ENCODE measurements at regions not wholly inside any gene's neighbourhood (a gene's known extent, or its start where the extent isn't known, plus 50 kb on each side); places are given as distances from the start of the nearest gene placed in this dataset.

DNA sequence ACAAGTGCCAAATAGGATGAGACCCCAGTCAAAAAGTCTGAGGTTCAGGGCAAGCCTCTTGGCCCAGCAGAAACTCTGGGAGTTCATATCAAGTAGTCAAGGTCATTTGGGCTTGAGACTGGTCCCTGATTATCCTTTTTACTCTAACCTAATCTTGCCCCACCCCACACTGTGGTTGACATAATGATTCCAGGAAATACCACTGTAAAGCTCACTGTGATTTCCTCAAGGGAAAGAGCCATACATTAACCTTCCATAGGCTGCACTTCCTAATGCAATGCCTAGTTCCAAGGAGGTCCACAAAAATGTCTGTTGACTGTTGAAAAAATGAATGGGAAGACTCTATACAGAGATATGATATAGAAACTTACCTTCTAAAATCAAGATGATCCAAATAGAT, 52.9 kb upstream of the CHCHD3 start:
- H3K9me3 ChIP-seq (ENCODE audit: control insufficient read depth in 1 of 2, insufficient read depth in 1 of 2, low read depth in 1 of 2, low read length in 2 of 2), result no peaks in the 10 kb centered on the region
- H2AFZ ChIP-seq (ENCODE audit: low read depth, low read length, poor library complexity, severe bottlenecking), result no peak overlapping the region
- H3K79me2 ChIP-seq (ENCODE audit: insufficient read depth, low read length), result no peaks in the 10 kb centered on the region
- peaks cover 26% of the 10 kb centered on the region for H3K27me3 ChIP-seq (ENCODE audit: insufficient read depth, low read length)
- H3K27ac ChIP-seq (ENCODE audit: low read depth, low read length), result no peak overlapping the region
- no peak overlapping the region for H3K4me3 ChIP-seq (replicated peaks in 1 of 2; ENCODE audit: low read depth in 1 of 2, low read length in 2 of 2)
- no peak overlapping the region for H3K9ac ChIP-seq (ENCODE audit: low read length)
- TF ChIP-seq SRF (IDR thresholded peaks at IDR 0.05; ENCODE audit: low read depth) (no peak), RAD21 (IDR thresholded peaks at IDR 0.05; ENCODE audit: low read depth) (no peak), EGR1 (IDR thresholded peaks at IDR 0.05; ENCODE audit: low read depth) (no peak), CBX3 (IDR thresholded peaks at IDR 0.05; ENCODE audit: low read depth) (no peak), YY1 (IDR thresholded peaks at IDR 0.05; ENCODE audit: extremely low read depth, insufficient replicate concordance, low read depth, low read length) (no peak), EZH2phosphoT487 (IDR thresholded peaks at IDR 0.05; ENCODE audit: borderline replicate concordance) (no peak), SP1 (IDR thresholded peaks at IDR 0.05; ENCODE audit: low read depth) (no peak), POLR2AphosphoS5 (IDR thresholded peaks at IDR 0.05; ENCODE audit: low read depth, low read length) (no peak)
- TF ChIP-seq, protein P1, sequence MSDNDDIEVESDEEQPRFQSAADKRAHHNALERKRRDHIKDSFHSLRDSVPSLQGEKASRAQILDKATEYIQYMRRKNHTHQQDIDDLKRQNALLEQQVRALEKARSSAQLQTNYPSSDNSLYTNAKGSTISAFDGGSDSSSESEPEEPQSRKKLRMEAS (IDR thresholded peaks at IDR 0.05), result no peak
- CTCF ChIA-PET, result no interaction called here
- H3K9me2 ChIP-seq (ENCODE audit: insufficient read depth), result no peaks in the 10 kb centered on the region
- no peaks in the 10 kb centered on the region for H3K4me1 ChIP-seq (ENCODE audit: control insufficient read depth in 1 of 2, insufficient read depth in 2 of 2, low read length in 2 of 2)
- POLR2A ChIA-PET, result no interaction called here
- no peaks in the 10 kb centered on the region for H3K36me3 ChIP-seq (ENCODE audit: control insufficient read depth in 1 of 2, insufficient read depth in 2 of 2, low read length in 2 of 2)
- ATAC-seq (no peak), DNase-seq (ENCODE audit: low read depth, low spot score) (no peak)
- BruUV-seq (replicated peaks), result no TSS peak
- no peak overlapping the region for H3K4me2 ChIP-seq (ENCODE audit: low read length)
- no peaks in the 10 kb centered on the region for H4K20me1 ChIP-seq (ENCODE audit: insufficient read depth)
- RAD21 ChIA-PET (ENCODE audit: low non-redundant PET in 1 of 2, low total read pairs in 2 of 2, uncharacterized antibody in 2 of 2, unreplicated experiment in 2 of 2), result no interaction called here
- intact Hi-C loops (cut with micrococcal nuclease), result no loop called here

DNA sequence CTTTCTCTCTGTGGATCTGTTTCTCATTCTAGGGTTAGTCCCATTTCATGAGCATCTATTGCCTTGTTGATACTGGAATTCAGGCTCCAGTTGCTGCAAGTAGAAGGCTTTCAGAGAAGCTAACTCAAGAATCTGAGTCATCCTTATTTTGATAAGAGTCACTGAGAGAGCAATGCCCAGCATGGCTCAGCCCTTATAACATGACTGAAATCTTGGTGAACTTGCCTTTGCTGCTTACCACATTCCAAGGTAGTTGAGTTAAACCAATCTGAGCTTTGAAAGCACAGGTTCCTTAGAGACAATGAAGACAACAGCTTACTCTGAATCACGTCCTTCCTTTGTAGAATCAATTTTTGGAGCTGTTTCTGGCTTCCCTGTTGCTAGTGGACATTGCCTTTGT, 53.6 kb upstream of the CHCHD3 start:
- TF ChIP-seq ZFX (IDR thresholded peaks at IDR 0.05) (no peak), RAD21 (IDR thresholded peaks at IDR 0.05; ENCODE audit: low read depth) (no peak), CEBPB (IDR thresholded peaks at IDR 0.05; ENCODE audit: low read depth) (no peak), POLR2AphosphoS5 (IDR thresholded peaks at IDR 0.05; ENCODE audit: low read depth, low read length) (no peak), POLR2A (IDR thresholded peaks at IDR 0.05; ENCODE audit: borderline replicate concordance, extremely low read depth, insufficient read depth, insufficient read length) (no peak), EGR1 (IDR thresholded peaks at IDR 0.05; ENCODE audit: low read depth) (no peak), ELF1 (IDR thresholded peaks at IDR 0.05; ENCODE audit: borderline replicate concordance, low read depth) (no peak), YY1 (IDR thresholded peaks at IDR 0.05; ENCODE audit: extremely low read depth, insufficient replicate concordance, low read depth, low read length) (no peak), JUND (IDR thresholded peaks at IDR 0.05) (no peak)
- TF ChIP-seq, protein P1 (IDR thresholded peaks at IDR 0.05), result no peak
- TF ChIP-seq, protein P2, sequence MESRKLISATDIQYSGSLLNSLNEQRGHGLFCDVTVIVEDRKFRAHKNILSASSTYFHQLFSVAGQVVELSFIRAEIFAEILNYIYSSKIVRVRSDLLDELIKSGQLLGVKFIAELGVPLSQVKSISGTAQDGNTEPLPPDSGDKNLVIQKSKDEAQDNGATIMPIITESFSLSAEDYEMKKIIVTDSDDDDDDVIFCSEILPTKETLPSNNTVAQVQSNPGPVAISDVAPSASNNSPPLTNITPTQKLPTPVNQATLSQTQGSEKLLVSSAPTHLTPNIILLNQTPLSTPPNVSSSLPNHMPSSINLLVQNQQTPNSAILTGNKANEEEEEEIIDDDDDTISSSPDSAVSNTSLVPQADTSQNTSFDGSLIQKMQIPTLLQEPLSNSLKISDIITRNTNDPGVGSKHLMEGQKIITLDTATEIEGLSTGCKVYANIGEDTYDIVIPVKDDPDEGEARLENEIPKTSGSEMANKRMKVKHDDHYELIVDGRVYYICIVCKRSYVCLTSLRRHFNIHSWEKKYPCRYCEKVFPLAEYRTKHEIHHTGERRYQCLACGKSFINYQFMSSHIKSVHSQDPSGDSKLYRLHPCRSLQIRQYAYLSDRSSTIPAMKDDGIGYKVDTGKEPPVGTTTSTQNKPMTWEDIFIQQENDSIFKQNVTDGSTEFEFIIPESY (IDR thresholded peaks at IDR 0.05; ENCODE audit: extremely low read depth, insufficient replicate concordance, low read length), result no peak
- TF ChIP-seq, protein P3, sequence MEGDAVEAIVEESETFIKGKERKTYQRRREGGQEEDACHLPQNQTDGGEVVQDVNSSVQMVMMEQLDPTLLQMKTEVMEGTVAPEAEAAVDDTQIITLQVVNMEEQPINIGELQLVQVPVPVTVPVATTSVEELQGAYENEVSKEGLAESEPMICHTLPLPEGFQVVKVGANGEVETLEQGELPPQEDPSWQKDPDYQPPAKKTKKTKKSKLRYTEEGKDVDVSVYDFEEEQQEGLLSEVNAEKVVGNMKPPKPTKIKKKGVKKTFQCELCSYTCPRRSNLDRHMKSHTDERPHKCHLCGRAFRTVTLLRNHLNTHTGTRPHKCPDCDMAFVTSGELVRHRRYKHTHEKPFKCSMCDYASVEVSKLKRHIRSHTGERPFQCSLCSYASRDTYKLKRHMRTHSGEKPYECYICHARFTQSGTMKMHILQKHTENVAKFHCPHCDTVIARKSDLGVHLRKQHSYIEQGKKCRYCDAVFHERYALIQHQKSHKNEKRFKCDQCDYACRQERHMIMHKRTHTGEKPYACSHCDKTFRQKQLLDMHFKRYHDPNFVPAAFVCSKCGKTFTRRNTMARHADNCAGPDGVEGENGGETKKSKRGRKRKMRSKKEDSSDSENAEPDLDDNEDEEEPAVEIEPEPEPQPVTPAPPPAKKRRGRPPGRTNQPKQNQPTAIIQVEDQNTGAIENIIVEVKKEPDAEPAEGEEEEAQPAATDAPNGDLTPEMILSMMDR (IDR thresholded peaks at IDR 0.05 in 2 of 3, conservative IDR thresholded peaks at IDR 0.05 in 1 of 3; ENCODE audit: borderline replicate concordance in 1 of 3, insufficient read depth in 1 of 3, low read depth in 2 of 3, low read length in 2 of 3), result no peak
- Histone ChIP-seq H3K4me1 (ENCODE audit: control insufficient read depth in 1 of 2, insufficient read depth in 2 of 2, low read length in 2 of 2) (no peaks in the 10 kb centered on the region), H3K9ac (ENCODE audit: low read length) (no peak overlapping the region), H4K20me1 (ENCODE audit: insufficient read depth) (no peaks in the 10 kb centered on the region), H3K79me2 (ENCODE audit: insufficient read depth, low read length) (no peaks in the 10 kb centered on the region), H3K27me3 (ENCODE audit: insufficient read depth, low read length) (peaks cover 32% of the 10 kb centered on the region), H3K36me3 (ENCODE audit: control insufficient read depth in 1 of 2, insufficient read depth in 2 of 2, low read length in 2 of 2) (no peaks in the 10 kb centered on the region), H2AFZ (ENCODE audit: low read depth, low read length, poor library complexity, severe bottlenecking) (no peak overlapping the region), H3K4me2 (ENCODE audit: low read length) (no peak overlapping the region), H3K9me3 (ENCODE audit: control insufficient read depth in 1 of 2, insufficient read depth in 1 of 2, low read depth in 1 of 2, low read length in 2 of 2) (no peaks in the 10 kb centered on the region), H3K4me3 (replicated peaks in 1 of 2; ENCODE audit: low read depth in 1 of 2, low read length in 2 of 2) (no peak overlapping the region), H3K27ac (ENCODE audit: low read depth, low read length) (no peak overlapping the region), H3K9me2 (ENCODE audit: insufficient read depth) (no peaks in the 10 kb centered on the region)
- CTCF ChIA-PET, result no interaction called here
- no peak for ATAC-seq
- intact Hi-C loops (cut with micrococcal nuclease), result no loop called here
- no TSS peak for BruUV-seq (replicated peaks)
- RAD21 ChIA-PET (ENCODE audit: low non-redundant PET in 1 of 2, low total read pairs in 2 of 2, uncharacterized antibody in 2 of 2, unreplicated experiment in 2 of 2), result no interaction called here
- DNase-seq (ENCODE audit: low read depth, low spot score), result no peak
- POLR2A ChIA-PET, result no interaction called here

Data from HCT116 (cell line).